Activated CD4-positive, alpha-beta T cell treated with anti-CD3 and anti-CD28 coated beads, Interleukin-2, amount 10 ng/mL, durations not matched to agents 24 days and 14 days (primary cell): ENCODE measurements at regions not wholly inside any gene's neighbourhood (a gene's known extent, or its start where the extent isn't known, plus 50 kb on each side); places are given as distances from the start of the nearest gene placed in this dataset.
"Not testable (repeated sequence)": the region's sequence is repeated elsewhere in the genome, so short reads cannot be mapped to it uniquely, and the experiment has no call there.

Experiments used
- DNase-seq: peaks from one replicate; pipeline ENCODE4 v3.0.0; 2022
- H3K27ac Mint-ChIP-seq: one replicate; pipeline ENCODE4 v1.8.0; 2022; ENCODE audit warnings: mild to moderate bottlenecking, mixed read lengths
- H3K27me3 Mint-ChIP-seq: one replicate; pipeline ENCODE4 v1.8.0; 2022; ENCODE audit warnings: mixed read lengths
- H3K36me3 Mint-ChIP-seq: one replicate; pipeline ENCODE4 v1.8.0; 2022; ENCODE audit warnings: low read depth, mild to moderate bottlenecking, mixed read lengths
- H3K4me1 Mint-ChIP-seq: one replicate; pipeline ENCODE4 v1.8.0; 2021; ENCODE audit warnings: mixed read lengths
- H3K4me3 Mint-ChIP-seq: one replicate; pipeline ENCODE4 v1.8.0; 2022; ENCODE audit warnings: mild to moderate bottlenecking, moderate library complexity, mixed read lengths
- H3K9me3 Mint-ChIP-seq: one replicate; pipeline ENCODE4 v1.8.0; 2021; ENCODE audit warnings: mixed read lengths
- intact Hi-C: fragments of 100-400 bp; cut with micrococcal nuclease; formaldehyde crosslinking; loops from one replicate; pipeline ENCODE4 v1.15.1; 2023

DNA sequence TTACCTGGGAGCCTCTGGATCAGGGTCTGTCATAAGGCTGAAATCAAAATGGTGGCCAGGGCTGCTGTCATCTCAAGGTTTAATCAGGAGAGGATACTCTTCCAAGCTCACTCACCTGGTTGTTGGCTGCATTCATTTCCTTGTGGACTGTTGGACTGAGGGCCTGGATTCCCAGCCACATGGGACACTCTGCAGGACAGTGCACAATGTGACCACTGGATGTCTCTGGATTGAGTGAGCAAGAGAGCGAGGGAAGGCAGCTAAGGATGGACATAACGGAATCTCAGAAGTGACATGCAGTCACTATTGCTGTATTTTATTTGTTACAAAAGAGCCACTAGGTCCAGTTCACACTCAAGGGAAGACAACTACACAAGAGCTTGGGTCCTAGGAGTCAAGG, 229.1 kb downstream of the S1PR1 start:
- intact Hi-C loops: no loop called here
- H3K27me3 Mint-ChIP-seq: peaks cover 8% of the 10 kb centered on the region

DNA sequence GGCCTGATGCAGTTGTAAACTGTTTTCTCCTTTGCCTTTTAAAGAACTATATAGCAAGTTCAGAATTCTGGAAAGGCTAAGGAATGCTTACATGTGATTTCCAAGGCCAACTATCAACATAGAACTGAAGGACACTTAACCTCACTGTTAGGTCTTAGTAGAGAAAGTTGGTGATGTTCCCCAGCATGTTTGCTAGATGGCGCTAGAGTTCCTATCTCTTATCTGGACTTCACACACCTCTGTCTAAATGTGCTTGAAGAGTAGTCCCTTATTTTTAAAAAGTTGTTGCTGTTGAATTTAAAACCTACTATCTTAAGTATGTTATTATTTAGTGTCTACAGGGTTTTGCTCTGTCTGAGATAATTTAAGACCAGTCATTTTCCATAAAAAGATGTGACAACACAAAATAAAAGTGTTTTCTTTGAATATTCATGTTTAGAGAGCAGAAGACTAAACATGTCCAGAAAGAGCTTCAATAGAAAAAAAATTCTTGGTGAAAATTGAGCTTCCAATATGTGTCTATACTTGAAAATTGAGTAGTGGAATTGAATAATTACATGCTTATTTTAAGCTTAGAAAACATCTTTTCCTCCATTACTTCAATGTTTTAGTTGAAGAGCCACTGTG, 237.3 kb downstream of the S1PR1 start:
- intact Hi-C loops: no loop called here
- Mint-ChIP-seq H3K4me1 (no peaks in the 10 kb centered on the region), H3K36me3 (no peaks in the 10 kb centered on the region), H3K9me3 (peaks cover 7% of the 10 kb centered on the region), H3K27ac (no peak overlapping the region), H3K4me3 (no peak overlapping the region), H3K27me3 (peaks cover 8% of the 10 kb centered on the region)
- no peak for DNase-seq

More for the DNA sequence above, 229.1 kb downstream of the S1PR1 start:
- peaks cover 9% of the 10 kb centered on the region for H3K9me3 Mint-ChIP-seq
- peak; percentile 32 for DNase-seq
- no peaks in the 10 kb centered on the region for H3K4me1 Mint-ChIP-seq
- H3K27ac Mint-ChIP-seq: no peak overlapping the region
- H3K36me3 Mint-ChIP-seq: no peaks in the 10 kb centered on the region
- no peak overlapping the region for H3K4me3 Mint-ChIP-seq

DNA sequence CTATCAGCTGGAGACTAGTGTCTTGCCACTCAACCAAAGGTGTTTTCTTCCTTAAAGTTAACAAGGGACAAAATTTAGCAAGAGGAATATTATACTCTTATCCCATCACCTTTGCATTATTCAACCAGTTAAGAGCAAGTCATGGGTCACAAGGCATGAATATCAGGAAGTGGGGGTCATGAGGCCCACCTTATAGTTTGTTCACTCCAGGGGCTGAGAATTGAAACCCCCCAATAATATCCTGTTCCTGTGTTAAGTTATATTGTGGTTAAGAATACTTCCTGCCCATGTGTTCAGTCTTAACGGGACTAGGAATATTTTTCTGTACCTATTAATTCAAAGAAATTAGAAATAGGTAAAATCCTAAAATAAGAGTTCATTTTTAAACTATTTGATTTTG, 239.7 kb downstream of the S1PR1 start:
- H3K9me3 Mint-ChIP-seq: no peaks in the 10 kb centered on the region
- intact Hi-C loops: no loop called here
- no peak overlapping the region for H3K4me3 Mint-ChIP-seq
- no peaks in the 10 kb centered on the region for H3K36me3 Mint-ChIP-seq
- no peaks in the 10 kb centered on the region for H3K4me1 Mint-ChIP-seq
- DNase-seq: no peak
- H3K27me3 Mint-ChIP-seq: peaks cover 10% of the 10 kb centered on the region
- no peak overlapping the region for H3K27ac Mint-ChIP-seq

DNA sequence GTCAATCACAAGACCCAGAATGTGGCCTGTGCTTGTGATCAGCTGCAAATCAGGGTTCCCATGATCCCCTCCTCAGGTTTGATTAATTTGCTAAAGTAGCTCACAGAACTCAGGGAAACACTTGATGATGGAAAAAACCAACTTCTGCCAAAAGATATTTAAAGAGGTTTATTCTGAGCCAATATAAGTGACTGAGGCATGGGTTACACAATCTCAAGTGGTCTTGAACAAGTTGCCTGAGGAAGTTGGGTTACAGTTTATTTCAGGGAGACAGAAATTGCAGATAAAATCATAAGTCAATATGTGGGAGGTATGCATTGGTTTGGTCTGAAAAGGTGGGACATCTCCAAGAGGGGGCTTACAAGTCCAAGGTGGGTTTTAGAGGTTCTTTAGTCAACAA, 243.1 kb downstream of the S1PR1 start:
- peak; percentile 36 for DNase-seq
- Mint-ChIP-seq H3K27ac (no peak overlapping the region), H3K27me3 (peaks cover 12% of the 10 kb centered on the region), H3K4me1 (no peaks in the 10 kb centered on the region), H3K36me3 (no peaks in the 10 kb centered on the region), H3K4me3 (no peak overlapping the region), H3K9me3 (no peaks in the 10 kb centered on the region)
- intact Hi-C loops: no loop called here

DNA sequence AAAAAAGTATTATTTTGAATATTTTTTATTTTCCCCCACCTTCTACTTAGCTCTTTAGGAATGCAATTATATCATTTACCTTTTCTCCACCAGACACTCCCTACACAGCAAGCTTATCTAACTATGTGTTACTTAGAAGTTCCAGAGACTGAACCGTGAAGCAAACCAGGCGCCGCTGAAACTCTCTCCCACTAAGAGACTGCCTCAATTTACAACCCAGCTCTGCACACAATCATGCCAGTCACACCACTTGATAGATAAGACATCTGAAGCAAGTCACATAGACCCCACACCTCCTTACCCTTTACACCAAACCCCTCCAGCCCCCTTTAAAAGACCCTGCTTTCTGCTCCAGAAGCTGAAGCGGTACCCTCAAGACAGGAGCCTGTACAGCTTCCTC, 245.5 kb downstream of the S1PR1 start:
- H3K9me3 Mint-ChIP-seq: no peaks in the 10 kb centered on the region
- peaks cover 13% of the 10 kb centered on the region for H3K27me3 Mint-ChIP-seq
- H3K27ac Mint-ChIP-seq: no peak overlapping the region
- no peaks in the 10 kb centered on the region for H3K36me3 Mint-ChIP-seq
- H3K4me1 Mint-ChIP-seq: no peaks in the 10 kb centered on the region
- intact Hi-C loops: no loop called here
- DNase-seq: peak; percentile 48
- H3K4me3 Mint-ChIP-seq: no peak overlapping the region

DNA sequence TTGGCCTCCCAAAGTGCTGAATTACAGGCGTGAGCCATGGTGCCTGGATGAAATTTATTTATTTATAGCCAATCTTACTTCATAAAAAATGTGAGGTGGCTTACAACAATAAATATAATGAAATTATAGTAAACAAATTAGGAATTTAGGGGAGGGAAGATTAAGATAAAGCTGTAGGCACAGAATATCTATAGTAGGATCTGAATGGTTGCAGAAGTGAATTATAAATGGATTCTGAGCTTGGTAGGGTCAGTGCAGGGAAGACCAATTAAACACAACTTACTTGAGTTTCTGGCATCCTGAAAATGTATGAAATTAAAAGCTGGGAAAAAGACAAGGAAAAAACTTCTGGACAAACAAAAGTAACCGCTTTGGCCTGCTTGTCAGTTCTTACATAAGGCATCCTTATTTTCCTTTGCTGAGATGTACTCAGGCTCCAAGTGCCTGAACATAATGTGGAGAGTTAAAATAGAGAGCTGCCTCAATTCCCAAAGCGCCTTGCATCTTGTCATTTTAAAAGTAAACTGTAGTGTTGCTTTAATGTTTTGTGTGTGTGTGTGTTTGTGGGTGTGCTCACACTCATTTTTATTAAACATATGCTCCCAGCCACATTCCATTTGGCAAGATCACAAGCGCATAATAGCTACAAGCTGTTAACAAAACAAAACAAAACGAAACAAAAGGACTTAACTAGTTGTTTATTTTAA, 247.3 kb downstream of the S1PR1 start:
- no peaks in the 10 kb centered on the region for H3K4me1 Mint-ChIP-seq
- no peak overlapping the region for H3K27ac Mint-ChIP-seq
- no peaks in the 10 kb centered on the region for H3K36me3 Mint-ChIP-seq
- intact Hi-C loops: no loop called here
- H3K9me3 Mint-ChIP-seq: no peaks in the 10 kb centered on the region
- no peak for DNase-seq
- no peak overlapping the region for H3K4me3 Mint-ChIP-seq
- H3K27me3 Mint-ChIP-seq: peaks cover 15% of the 10 kb centered on the region

DNA sequence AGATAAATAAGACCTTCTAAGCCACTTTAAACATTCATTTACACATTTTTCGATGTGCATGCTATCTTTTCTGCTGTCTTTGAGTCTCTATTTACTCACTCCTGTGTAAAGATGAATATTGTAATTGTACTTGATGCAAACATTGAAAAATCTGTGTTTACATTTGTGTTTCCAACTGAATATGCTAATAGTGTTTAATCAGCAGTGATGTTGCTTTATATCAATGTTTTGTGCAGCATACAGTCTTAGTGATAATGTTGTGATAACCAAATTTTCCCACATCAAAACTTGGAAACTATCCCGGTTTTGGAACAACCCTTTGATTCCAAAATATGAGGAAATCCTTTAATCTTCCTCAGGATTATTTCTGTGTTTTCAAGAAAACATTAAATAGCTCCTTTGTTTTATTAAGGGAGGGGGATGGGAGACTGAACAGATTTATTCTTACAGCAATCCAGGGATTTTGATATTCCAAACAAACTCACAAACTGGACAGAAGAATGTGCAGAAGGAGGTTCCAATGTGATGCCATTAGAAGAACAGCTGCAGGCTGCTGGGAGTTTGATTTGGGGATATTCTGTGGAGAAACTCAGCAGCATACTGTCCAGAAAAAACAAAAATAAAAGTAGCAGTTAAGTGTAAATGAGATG, 248.0 kb downstream of the S1PR1 start:
- Mint-ChIP-seq H3K36me3 (no peaks in the 10 kb centered on the region), H3K4me3 (no peak overlapping the region), H3K4me1 (no peaks in the 10 kb centered on the region), H3K9me3 (no peaks in the 10 kb centered on the region), H3K27me3 (peaks cover 18% of the 10 kb centered on the region), H3K27ac (no peak overlapping the region)
- intact Hi-C loops: no loop called here
- DNase-seq: no peak

DNA sequence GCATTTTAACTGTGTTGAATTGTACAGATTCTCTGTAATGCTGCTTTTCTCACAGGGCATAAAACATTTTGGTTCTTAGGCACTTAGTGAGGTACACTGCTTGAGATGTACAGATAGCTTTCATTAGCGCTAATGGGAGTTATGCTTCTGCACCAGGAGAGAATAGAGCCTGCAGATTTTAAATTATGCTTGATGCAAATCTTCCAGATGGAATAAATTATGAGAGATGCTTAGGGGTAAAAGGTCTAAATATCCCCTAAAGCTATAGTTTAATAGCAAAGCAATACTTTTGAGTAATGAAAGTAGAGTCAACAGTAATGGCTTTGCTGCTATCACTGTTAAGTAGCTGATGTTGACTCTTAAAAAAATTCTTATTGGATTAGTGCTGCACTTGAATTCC, 248.9 kb downstream of the S1PR1 start:
- intact Hi-C loops: no loop called here
- no peak for DNase-seq
- Mint-ChIP-seq H3K36me3 (no peaks in the 10 kb centered on the region), H3K4me3 (no peak overlapping the region), H3K9me3 (no peaks in the 10 kb centered on the region), H3K27ac (no peak overlapping the region), H3K4me1 (no peaks in the 10 kb centered on the region), H3K27me3 (peaks cover 16% of the 10 kb centered on the region)

DNA sequence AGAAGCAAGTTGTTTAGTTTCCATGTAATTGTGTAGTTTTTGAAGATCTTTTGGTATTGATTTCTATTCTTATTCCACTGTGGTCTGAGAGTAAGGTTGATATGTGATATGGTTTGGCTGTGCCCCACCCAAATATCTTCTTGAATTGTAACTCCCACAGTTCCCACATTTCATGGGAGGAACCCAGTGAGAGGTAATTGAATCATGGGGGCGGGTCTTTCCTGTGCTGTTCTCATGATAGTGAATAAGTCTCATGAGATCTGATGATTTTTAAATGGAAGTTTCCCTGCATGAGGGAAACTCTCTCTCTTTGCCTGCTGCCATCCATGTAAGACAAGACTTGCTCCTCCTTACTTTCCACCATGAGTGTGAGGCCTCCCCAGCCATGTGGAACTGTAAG, 255.3 kb downstream of the S1PR1 start:
- H3K9me3 Mint-ChIP-seq, intact Hi-C loops, DNase-seq, H3K4me3 Mint-ChIP-seq, H3K36me3 Mint-ChIP-seq, H3K27ac Mint-ChIP-seq, H3K4me1 Mint-ChIP-seq: not testable (repeated sequence)
- peaks cover 18% of the 10 kb centered on the region for H3K27me3 Mint-ChIP-seq

DNA sequence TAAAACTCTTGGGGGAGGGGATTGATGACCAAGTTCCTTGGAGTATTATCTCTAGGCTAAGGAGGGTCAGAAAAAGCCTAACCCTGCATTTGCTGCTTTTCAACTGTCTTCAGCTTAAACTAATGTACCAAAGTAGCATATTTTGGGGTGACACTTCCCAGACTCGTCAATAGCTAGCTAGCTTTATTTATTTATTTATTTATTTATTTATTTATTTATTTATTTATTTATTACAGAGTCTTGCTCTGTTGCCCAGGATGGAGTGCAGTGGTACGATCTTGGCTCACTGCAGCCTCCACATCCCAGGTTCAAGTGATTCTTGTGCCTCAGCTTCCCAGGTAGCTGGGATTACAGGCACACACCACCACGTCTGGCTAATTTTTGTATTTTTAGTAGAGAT, 257.1 kb downstream of the S1PR1 start:
- peaks cover 19% of the 10 kb centered on the region for H3K27me3 Mint-ChIP-seq
- H3K9me3 Mint-ChIP-seq, H3K4me1 Mint-ChIP-seq, H3K27ac Mint-ChIP-seq, DNase-seq, intact Hi-C loops, H3K36me3 Mint-ChIP-seq, H3K4me3 Mint-ChIP-seq: not testable (repeated sequence)

DNA sequence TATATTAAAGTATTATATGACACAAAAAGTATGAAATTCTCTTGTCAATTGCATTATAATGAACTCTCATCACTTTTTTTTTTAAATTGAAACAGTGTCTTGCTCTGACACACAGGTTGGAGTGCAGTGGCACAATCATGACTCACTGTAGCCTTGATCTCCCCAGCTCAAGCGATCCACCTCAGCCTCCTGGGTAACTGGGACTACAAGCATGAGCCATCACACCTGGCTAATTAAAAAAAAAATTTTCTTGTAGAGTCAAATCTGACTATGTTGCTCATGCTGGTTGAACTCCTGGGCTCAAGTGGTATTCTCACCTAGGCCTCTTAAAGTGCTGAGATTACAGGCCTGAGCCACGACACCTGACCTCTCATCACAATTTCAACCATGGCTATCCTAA, 259.3 kb downstream of the S1PR1 start:
- no peak overlapping the region for H3K4me3 Mint-ChIP-seq
- no peaks in the 10 kb centered on the region for H3K4me1 Mint-ChIP-seq
- no peaks in the 10 kb centered on the region for H3K36me3 Mint-ChIP-seq
- DNase-seq: no peak
- peaks cover 17% of the 10 kb centered on the region for H3K27me3 Mint-ChIP-seq
- no peaks in the 10 kb centered on the region for H3K9me3 Mint-ChIP-seq
- H3K27ac Mint-ChIP-seq: no peak overlapping the region
- intact Hi-C loops: no loop called here

DNA sequence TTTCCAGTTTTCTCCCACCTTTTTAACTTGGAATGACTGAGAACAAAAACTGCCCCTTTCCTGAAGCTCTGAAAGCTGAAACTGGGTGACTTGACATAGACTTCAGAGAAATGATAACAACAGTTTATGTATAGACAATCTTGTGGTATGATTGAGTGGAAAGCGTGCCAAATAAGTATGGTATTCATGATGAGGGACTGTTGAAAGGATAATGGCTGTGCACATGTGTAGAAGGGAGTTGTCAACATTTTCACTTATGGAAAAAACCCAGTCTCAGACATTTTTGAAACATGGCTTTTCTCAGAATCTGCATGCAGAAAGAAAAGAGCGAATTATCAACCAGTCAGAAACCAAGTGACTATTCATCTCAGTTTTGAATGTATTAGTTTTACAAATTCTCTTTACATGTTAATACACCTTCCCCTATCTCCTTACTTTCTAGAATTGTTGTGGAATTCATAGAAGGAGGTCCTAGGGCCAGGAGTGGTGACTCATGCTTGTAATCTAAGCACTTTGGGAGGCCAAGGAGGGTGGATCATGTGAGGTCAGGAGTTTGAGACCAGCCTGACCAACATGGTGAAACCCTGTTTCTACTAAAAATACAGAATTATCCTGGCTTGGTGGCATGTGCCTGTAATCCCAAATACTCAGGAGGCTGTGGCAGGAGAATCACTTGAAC, 261.2 kb downstream of the S1PR1 start:
- intact Hi-C loops: no loop called here
- Mint-ChIP-seq H3K4me1 (no peaks in the 10 kb centered on the region), H3K36me3 (no peaks in the 10 kb centered on the region), H3K27me3 (peaks cover 10% of the 10 kb centered on the region), H3K4me3 (no peak overlapping the region), H3K9me3 (no peaks in the 10 kb centered on the region), H3K27ac (no peak overlapping the region)
- DNase-seq: no peak

DNA sequence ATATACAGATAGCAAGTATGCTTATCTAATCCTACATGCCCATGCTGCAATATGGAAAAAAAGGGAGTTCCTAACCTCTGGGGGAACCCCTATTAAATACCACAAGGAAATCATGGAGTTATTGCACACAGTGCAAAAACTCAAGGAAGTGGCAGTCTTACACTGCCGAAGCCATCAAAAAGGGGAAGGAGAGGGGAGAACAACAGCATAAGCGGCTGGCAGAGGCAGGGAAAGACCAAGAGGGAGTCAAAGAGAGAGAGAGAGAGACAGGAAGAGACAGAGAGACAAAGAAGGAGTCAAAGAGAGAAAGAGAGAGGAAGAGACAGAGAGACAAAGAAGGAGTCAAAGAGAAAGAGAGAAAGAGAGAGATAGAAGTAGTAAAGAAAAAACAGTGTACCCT, 267.3 kb downstream of the S1PR1 start:
- DNase-seq: peak; percentile 24
- H3K9me3 Mint-ChIP-seq, H3K27ac Mint-ChIP-seq, H3K36me3 Mint-ChIP-seq, H3K4me1 Mint-ChIP-seq, H3K4me3 Mint-ChIP-seq, intact Hi-C loops: not testable (repeated sequence)
- H3K27me3 Mint-ChIP-seq: peaks cover 13% of the 10 kb centered on the region

DNA sequence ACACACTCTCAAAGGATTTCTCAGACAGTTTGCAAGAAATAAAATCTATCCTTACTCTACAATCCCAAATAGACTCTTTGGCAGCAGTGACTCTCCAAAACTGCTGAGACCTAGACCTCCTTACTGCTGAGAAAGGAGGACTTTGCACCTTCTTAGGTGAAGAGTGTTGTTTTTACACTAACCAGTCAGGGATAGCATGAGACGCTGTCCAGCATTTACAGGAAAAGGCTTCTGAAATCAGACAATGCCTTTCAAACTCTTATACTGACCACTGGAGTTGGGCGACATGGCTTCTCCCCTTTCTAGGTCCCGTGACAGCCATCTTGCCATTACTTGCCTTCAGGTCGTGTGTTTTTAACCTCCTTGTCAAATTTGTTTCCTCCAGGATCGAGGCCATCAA, 268.4 kb downstream of the S1PR1 start:
- H3K4me3 Mint-ChIP-seq, intact Hi-C loops, H3K4me1 Mint-ChIP-seq, H3K36me3 Mint-ChIP-seq, H3K9me3 Mint-ChIP-seq, H3K27ac Mint-ChIP-seq: not testable (repeated sequence)
- H3K27me3 Mint-ChIP-seq: peaks cover 20% of the 10 kb centered on the region
- peak; percentile 49 for DNase-seq
